SK-N-SH (cell line): ENCODE measurements at regions not wholly inside any gene's neighbourhood (a gene's known extent, or its start where the extent isn't known, plus 50 kb on each side); places are given as distances from the start of the nearest gene placed in this dataset.

Experiments used
- CTCF ChIA-PET: fragments of 300-600, 350-600 bp; formaldehyde crosslinking; extraction: SDS; loops from one replicate; lab custom pipeline; 2021; lab: Yijun Ruan, JAX
- POLR2A ChIA-PET: fragments of 350-600 bp; sonication (Branson Sonifier 250); formaldehyde crosslinking; extraction: SDS; loops from one replicate; lab custom pipeline; 2020; ENCODE audit warnings: antibody characterized with exemption, inconsistent platforms; lab: Yijun Ruan, JAX
- DNase-seq: peaks from one replicate; pipeline ENCODE4 v3.0.0; 2012
- H2AFZ ChIP-seq: fragments of 200-600 bp; sonication (generic); 2 replicates; pipeline ENCODE4 v1.8.1; 2016; ENCODE audit warnings: antibody characterized with exemption, mild to moderate bottlenecking, low read depth
- H3F3A ChIP-seq: fragments of 200-600 bp; sonication (generic); replicated peaks from 2 replicates; pipeline ENCODE3; 2016; ENCODE audit warnings: antibody characterized with exemption, mild to moderate bottlenecking; ENCODE audit not compliant: insufficient read depth
- H3K27ac ChIP-seq, 2 experiments: fragments of 200-500 bp in 1 of 2; fragments of 200-600 bp in 1 of 2; sonication (Bioruptor generic) in 1 of 2; sonication (generic), shearing (Covaris generic) in 1 of 2; 2 replicates each; pipeline versions ENCODE4 v1.5.1 to v1.6.1; 2014 to 2016; ENCODE audit warnings: low read depth in 2 of 2, inconsistent platforms in 1 of 2, low read length in 1 of 2, mild to moderate bottlenecking in 1 of 2, mixed read lengths in 1 of 2
- H3K27me3 ChIP-seq: fragments of 200-600 bp; sonication (generic), shearing (Covaris generic); 2 replicates; pipeline ENCODE4 v1.6.1; 2016; ENCODE audit warnings: mixed run types; ENCODE audit not compliant: insufficient read depth
- H3K36me3 ChIP-seq, 2 experiments: fragments of 200-500 bp in 1 of 2; fragments of 200-600 bp in 1 of 2; sonication (Bioruptor generic) in 1 of 2; sonication (generic) in 1 of 2; replicated peaks in 1 of 2; 2 replicates each; pipeline versions ENCODE3 to v1.5.1; 2014 to 2016; ENCODE audit warnings: low read length in 1 of 2, mild to moderate bottlenecking in 1 of 2; ENCODE audit not compliant: insufficient read depth in 2 of 2, control insufficient read depth in 1 of 2
- H3K4me1 ChIP-seq, 2 experiments: fragments of 200-500 bp in 1 of 2; fragments of 200-600 bp in 1 of 2; sonication (Bioruptor generic) in 1 of 2; sonication (generic), shearing (Covaris generic) in 1 of 2; 2 replicates each; pipeline versions ENCODE4 v1.5.1 to v1.6.1; 2014 to 2016; ENCODE audit warnings: low read depth in 1 of 2, low read length in 1 of 2, mixed run types in 1 of 2; ENCODE audit not compliant: insufficient read depth in 2 of 2, control insufficient read depth in 1 of 2
- H3K4me2 ChIP-seq: fragments of 200-600 bp; sonication (generic), shearing (Covaris generic); 2 replicates; pipeline ENCODE4 v1.6.1; 2017; ENCODE audit warnings: mixed run types
- H3K4me3 ChIP-seq, 2 experiments: fragments of 200-500 bp in 1 of 2; fragments of 200-600 bp in 1 of 2; sonication (Bioruptor generic) in 1 of 2; sonication (generic), shearing (Covaris generic) in 1 of 2; 2 replicates each; pipeline versions ENCODE4 v1.5.1 to v1.8.1; 2014 to 2016; ENCODE audit warnings: low read depth in 2 of 2, inconsistent platforms in 1 of 2, low read length in 1 of 2, mild to moderate bottlenecking in 1 of 2, mixed read lengths in 1 of 2, moderate library complexity in 1 of 2
- H3K79me2 ChIP-seq: fragments of 200-600 bp; sonication (generic); 2 replicates; pipeline ENCODE4 v1.8.1; 2017; ENCODE audit warnings: mild to moderate bottlenecking; ENCODE audit not compliant: insufficient read depth
- H3K9ac ChIP-seq: fragments of 200-600 bp; sonication (generic); 2 replicates; pipeline ENCODE4 v1.6.1; 2017; ENCODE audit warnings: mixed run types
- H3K9me2 ChIP-seq: fragments of 200-600 bp; sonication (generic); 2 replicates; pipeline ENCODE4 v1.6.1; 2017; ENCODE audit warnings: mixed run types
- H3K9me3 ChIP-seq: fragments of 200-600 bp; sonication (generic); 2 replicates; pipeline ENCODE4 v1.6.1; 2017; ENCODE audit warnings: mixed run types, mild to moderate bottlenecking, moderate library complexity
- H4K20me1 ChIP-seq: fragments of 200-600 bp; sonication (generic); 2 replicates; pipeline ENCODE4 v1.6.1; 2017; ENCODE audit warnings: mild to moderate bottlenecking, mixed run types; ENCODE audit not compliant: insufficient read depth
- CHD2 ChIP-seq: fragments of 150-350 bp; IDR thresholded peaks from 2 replicates; pipeline ENCODE4 v1.6.1; 2018; ENCODE audit warnings: low read length; ENCODE audit not compliant: partially characterized antibody
- ELF1 ChIP-seq: IDR thresholded peaks from 2 replicates; pipeline ENCODE4 v1.4.0; 2012
- EP300 ChIP-seq, 2 experiments: IDR thresholded peaks; 2 replicates each; pipeline versions ENCODE4 v1.4.0 to v1.6.1; 2012; ENCODE audit warnings: borderline replicate concordance in 1 of 2, low read depth in 1 of 2, low read length in 1 of 2
- FOSL2 ChIP-seq: IDR thresholded peaks from 2 replicates; pipeline ENCODE4 v1.4.0; 2012; ENCODE audit warnings: low read depth, mild to moderate bottlenecking, moderate library complexity, borderline replicate concordance
- FOXJ3 ChIP-seq: sonication (generic); formaldehyde crosslinking; IDR thresholded peaks from 2 replicates; pipeline ENCODE4 v1.5.1; 2020; ENCODE audit warnings: mild to moderate bottlenecking, missing genetic modification reagents
- JUND ChIP-seq: IDR thresholded peaks from 2 replicates; pipeline ENCODE4 v1.4.0; 2012
- NRF1 ChIP-seq: IDR thresholded peaks from 2 replicates; pipeline ENCODE4 v1.6.1; 2012; ENCODE audit warnings: low read depth, mild to moderate bottlenecking, low read length
- SIN3A ChIP-seq: IDR thresholded peaks from 2 replicates; pipeline ENCODE4 v1.6.1; 2012; ENCODE audit warnings: low read depth, mild to moderate bottlenecking, low read length, moderate library complexity, borderline replicate concordance
- TCF12 ChIP-seq: IDR thresholded peaks from 2 replicates; pipeline ENCODE4 v1.4.0; 2012
- WGBS: methylation state at CpG from one replicate; pipeline ENCODE4 v1.1.6; 2017; ENCODE audit warnings: low lambda C conversion rate; 5-methylcytosine and 5-hydroxymethylcytosine counted together
- TF ChIP-seq, protein P1 (sequence below): IDR thresholded peaks from 2 replicates; pipeline ENCODE4 v1.4.0; 2012; ENCODE audit warnings: low read depth
- TF ChIP-seq, protein P2 (sequence below): IDR thresholded peaks from 2 replicates; pipeline ENCODE4 v1.4.0; 2012; ENCODE audit warnings: low read depth, borderline replicate concordance
- TF ChIP-seq, protein P3 (sequence below): fragments of 200-600 bp; sonication (generic); IDR thresholded peaks from 2 replicates; pipeline ENCODE4 v1.6.1; 2017; ENCODE audit warnings: antibody characterized with exemption, mild to moderate bottlenecking, moderate library complexity

DNA sequence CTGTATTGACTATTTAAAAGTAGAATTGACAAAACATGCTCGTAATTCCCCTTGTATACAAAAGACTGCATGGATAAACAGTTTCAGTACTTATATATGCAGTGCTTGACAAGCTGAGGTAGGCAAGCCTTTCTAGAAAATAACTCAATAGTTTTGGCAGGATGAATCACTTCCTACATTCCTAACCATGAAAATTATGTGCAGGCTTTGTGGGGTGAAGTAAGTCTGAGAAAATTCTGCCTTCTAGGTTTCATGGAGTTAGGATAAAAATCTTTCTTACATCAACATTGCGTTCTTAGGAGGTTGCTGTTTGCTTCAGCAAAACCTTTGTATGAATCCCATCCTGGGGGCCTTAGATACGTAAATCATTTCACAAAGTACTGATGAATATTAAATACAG is 801.4 kb upstream of the EYS start:
- ChIA-PET POLR2A (no interaction called here), CTCF (interaction anchor here (0.9 kb wide), 1 partner anchor 16 kb away, joined by 3 read pairs; no protein-coding TSS in a partner anchor)
- Histone ChIP-seq H3K9me2 (no peaks in the 10 kb centered on the region), H3K4me1 (no peaks in the 10 kb centered on the region; a peak in 1 of 4 replicates), H2AFZ (no peak overlapping the region), H3K27ac (no peak overlapping the region), H3K4me3 (no peak overlapping the region), H3K9ac (no peak overlapping the region), H4K20me1 (no peaks in the 10 kb centered on the region), H3K4me2 (no peak overlapping the region), H3K9me3 (no peaks in the 10 kb centered on the region), H3K27me3 (no peaks in the 10 kb centered on the region), H3F3A (no peaks in the 10 kb centered on the region), H3K36me3 (no peaks in the 10 kb centered on the region), H3K79me2 (no peaks in the 10 kb centered on the region)
- DNase-seq = no peak
- TF ChIP-seq CHD2 (no peak), TCF12 (no peak), EP300 (IDR thresholded peaks at IDR 0.05; ENCODE audit: borderline replicate concordance in 1 of 2, low read depth in 1 of 2, low read length in 1 of 2) (no peak)
- TF ChIP-seq, protein P1, sequence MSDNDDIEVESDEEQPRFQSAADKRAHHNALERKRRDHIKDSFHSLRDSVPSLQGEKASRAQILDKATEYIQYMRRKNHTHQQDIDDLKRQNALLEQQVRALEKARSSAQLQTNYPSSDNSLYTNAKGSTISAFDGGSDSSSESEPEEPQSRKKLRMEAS = no peak
- TF ChIP-seq, protein P2, sequence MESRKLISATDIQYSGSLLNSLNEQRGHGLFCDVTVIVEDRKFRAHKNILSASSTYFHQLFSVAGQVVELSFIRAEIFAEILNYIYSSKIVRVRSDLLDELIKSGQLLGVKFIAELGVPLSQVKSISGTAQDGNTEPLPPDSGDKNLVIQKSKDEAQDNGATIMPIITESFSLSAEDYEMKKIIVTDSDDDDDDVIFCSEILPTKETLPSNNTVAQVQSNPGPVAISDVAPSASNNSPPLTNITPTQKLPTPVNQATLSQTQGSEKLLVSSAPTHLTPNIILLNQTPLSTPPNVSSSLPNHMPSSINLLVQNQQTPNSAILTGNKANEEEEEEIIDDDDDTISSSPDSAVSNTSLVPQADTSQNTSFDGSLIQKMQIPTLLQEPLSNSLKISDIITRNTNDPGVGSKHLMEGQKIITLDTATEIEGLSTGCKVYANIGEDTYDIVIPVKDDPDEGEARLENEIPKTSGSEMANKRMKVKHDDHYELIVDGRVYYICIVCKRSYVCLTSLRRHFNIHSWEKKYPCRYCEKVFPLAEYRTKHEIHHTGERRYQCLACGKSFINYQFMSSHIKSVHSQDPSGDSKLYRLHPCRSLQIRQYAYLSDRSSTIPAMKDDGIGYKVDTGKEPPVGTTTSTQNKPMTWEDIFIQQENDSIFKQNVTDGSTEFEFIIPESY = no peak
- TF ChIP-seq, protein P3, sequence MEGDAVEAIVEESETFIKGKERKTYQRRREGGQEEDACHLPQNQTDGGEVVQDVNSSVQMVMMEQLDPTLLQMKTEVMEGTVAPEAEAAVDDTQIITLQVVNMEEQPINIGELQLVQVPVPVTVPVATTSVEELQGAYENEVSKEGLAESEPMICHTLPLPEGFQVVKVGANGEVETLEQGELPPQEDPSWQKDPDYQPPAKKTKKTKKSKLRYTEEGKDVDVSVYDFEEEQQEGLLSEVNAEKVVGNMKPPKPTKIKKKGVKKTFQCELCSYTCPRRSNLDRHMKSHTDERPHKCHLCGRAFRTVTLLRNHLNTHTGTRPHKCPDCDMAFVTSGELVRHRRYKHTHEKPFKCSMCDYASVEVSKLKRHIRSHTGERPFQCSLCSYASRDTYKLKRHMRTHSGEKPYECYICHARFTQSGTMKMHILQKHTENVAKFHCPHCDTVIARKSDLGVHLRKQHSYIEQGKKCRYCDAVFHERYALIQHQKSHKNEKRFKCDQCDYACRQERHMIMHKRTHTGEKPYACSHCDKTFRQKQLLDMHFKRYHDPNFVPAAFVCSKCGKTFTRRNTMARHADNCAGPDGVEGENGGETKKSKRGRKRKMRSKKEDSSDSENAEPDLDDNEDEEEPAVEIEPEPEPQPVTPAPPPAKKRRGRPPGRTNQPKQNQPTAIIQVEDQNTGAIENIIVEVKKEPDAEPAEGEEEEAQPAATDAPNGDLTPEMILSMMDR = no peak
- 30% methylated on average over 3 of the region's 3 CpGs for WGBS

DNA sequence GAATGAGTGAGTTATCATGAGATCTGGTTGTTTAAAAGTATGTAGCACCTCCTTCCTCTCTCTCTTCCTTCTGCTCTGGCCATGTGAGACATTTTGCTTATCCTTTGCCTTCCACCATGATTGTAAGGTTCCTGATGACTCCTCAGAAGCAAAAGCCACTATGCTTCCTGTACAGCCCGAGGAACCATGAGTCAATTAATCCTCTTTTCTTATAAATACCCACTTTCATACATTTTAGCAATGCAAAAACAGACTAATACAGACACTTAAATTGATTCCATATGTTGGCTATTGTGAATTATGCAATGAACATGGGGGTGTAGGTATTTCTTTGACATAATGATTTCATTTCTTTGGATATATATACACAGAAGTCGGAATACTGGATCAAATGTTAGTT is 792.8 kb upstream of the EYS start:
- no peaks in the 10 kb centered on the region for H4K20me1 ChIP-seq
- ChIA-PET CTCF (no interaction called here), POLR2A (no interaction called here)
- H3K9me2 ChIP-seq = no peaks in the 10 kb centered on the region
- TF ChIP-seq, protein P1 = no peak
- TF ChIP-seq ELF1 = no peak
- no peak for TF ChIP-seq FOXJ3
- no peak for TF ChIP-seq NRF1
- no peak for TF ChIP-seq JUND
- TF ChIP-seq FOSL2 = no peak
- no peak for TF ChIP-seq SIN3A
- TF ChIP-seq, all 33 proteins: peak for 0
- H3K79me2 ChIP-seq = no peaks in the 10 kb centered on the region
- no peaks in the 10 kb centered on the region for H3K9me3 ChIP-seq
- no peak for DNase-seq
- H3K4me3 ChIP-seq = no peak overlapping the region
- no peak overlapping the region for H3K9ac ChIP-seq
- H2AFZ ChIP-seq = no peak overlapping the region
- H3K36me3 ChIP-seq = no peaks in the 10 kb centered on the region
- H3K27ac ChIP-seq = no peak overlapping the region
- WGBS = 33% methylated on average over 2 of the region's 2 CpGs
- no peaks in the 10 kb centered on the region for H3K4me1 ChIP-seq
- no peak overlapping the region for H3K4me2 ChIP-seq
- H3K27me3 ChIP-seq = no peaks in the 10 kb centered on the region
- H3F3A ChIP-seq = no peaks in the 10 kb centered on the region
